Inferior parietal cortex (tissue), 1 donor: ENCODE measurements at regions not wholly inside any gene's neighbourhood (a gene's known extent, or its start where the extent isn't known, plus 50 kb on each side); places are given as distances from the start of the nearest gene placed in this dataset.

ENCODE experiments used
- DNase-seq: peaks from one replicate; pipeline ENCODE4 v3.0.0-alpha.2; 2016; ENCODE audit errors: extremely low spot score

- peak; percentile 86 for DNase-seq
Measured at GRCh38 chr6:137271245-137272183, 52.3 kb upstream of the IFNGR1 start.

GRCh38 chr6:137269803-137270202, 50.6 kb upstream of the IFNGR1 start:
- no peak for DNase-seq

- no peak for DNase-seq
Measured at GRCh38 chr6:137269347-137269746, 50.2 kb upstream of the IFNGR1 start.
